ENCODE measurements at regions not wholly inside any gene's neighbourhood (a gene's known extent, or its start where the extent isn't known, plus 50 kb on each side); places are given as distances from the start of the nearest gene placed in this dataset.

DNA sequence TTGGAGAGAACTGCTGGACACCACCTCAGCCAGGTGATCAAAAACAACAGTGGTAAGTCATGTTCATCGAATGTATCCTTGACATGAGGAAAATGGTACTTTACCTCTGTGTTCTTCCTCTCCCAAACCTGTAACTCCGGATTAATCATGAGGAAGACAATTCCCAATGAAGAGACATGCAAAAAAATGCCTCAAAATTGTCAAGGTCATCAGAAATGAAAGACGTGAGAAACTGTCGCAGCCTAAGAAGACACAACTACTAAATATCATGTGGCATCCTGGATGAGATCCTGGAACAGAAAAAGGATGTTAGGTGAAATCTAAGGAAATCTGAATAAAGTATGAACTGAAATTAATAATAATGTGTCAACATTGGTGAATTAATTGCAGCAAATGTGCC is 178.4 kb downstream of the LACC1 start:
- TF ChIP-seq, protein P1, sequence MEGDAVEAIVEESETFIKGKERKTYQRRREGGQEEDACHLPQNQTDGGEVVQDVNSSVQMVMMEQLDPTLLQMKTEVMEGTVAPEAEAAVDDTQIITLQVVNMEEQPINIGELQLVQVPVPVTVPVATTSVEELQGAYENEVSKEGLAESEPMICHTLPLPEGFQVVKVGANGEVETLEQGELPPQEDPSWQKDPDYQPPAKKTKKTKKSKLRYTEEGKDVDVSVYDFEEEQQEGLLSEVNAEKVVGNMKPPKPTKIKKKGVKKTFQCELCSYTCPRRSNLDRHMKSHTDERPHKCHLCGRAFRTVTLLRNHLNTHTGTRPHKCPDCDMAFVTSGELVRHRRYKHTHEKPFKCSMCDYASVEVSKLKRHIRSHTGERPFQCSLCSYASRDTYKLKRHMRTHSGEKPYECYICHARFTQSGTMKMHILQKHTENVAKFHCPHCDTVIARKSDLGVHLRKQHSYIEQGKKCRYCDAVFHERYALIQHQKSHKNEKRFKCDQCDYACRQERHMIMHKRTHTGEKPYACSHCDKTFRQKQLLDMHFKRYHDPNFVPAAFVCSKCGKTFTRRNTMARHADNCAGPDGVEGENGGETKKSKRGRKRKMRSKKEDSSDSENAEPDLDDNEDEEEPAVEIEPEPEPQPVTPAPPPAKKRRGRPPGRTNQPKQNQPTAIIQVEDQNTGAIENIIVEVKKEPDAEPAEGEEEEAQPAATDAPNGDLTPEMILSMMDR (IDR thresholded peaks at IDR 0.05), result no peak
- no peak for TF ChIP-seq ZFX (IDR thresholded peaks at IDR 0.05; ENCODE audit: borderline replicate concordance)
- no peak overlapping the region for H3K27ac ChIP-seq

DNA sequence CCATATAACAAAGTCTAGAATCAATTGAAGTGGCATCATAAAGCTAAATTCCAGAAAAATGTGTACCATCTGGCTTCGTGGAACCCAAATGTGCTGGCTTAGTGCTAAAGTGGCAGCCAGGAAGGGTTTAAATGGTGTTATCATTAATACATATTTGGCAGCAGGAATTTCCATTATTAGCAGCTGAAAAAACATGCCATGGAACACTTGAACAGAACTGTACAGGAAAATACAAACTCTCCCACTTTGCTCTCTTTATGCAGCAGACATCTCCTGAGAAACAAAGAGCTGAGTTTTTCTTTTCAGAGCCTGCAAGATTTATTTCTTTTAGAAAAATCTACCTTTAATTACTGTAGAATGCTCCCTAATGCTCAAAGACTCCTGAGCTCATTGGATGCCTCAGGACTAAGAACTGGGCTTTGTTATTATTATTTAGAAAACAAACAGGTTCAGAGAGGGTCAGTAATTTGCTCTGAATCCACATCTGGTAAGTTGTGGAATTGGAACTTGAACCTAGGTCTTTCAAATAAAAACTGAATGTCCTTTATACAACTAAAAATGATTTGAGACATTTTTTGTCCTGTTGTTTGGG is 179.0 kb downstream of the LACC1 start:
- H3K27ac ChIP-seq, result no peak overlapping the region
- TF ChIP-seq, protein P1 (IDR thresholded peaks at IDR 0.05), result no peak
- TF ChIP-seq ZFX (IDR thresholded peaks at IDR 0.05; ENCODE audit: borderline replicate concordance), result no peak

DNA sequence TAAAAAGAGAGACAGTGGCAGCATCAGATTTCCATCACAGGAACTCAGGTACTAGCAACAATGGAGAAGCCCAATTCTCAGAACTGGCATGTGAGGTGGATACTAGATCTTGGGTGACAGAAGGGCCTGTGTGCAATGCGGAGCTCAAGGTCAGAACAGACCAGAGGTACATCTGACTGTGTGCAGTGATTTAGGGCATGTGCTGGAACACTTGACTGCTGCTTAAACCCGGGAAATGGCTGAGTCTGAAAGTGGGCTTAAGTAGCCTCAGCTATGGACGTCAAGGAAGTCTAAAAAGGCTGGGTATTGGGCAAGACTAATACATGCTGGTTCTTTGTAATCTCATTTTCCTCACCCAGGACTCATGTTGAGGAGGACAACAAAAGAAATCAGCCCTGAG is 182.2 kb downstream of the LACC1 start:
- no peak overlapping the region for H3K27ac ChIP-seq
- no peak for TF ChIP-seq ZFX (IDR thresholded peaks at IDR 0.05; ENCODE audit: borderline replicate concordance)
- TF ChIP-seq, protein P1 (IDR thresholded peaks at IDR 0.05), result no peak

DNA sequence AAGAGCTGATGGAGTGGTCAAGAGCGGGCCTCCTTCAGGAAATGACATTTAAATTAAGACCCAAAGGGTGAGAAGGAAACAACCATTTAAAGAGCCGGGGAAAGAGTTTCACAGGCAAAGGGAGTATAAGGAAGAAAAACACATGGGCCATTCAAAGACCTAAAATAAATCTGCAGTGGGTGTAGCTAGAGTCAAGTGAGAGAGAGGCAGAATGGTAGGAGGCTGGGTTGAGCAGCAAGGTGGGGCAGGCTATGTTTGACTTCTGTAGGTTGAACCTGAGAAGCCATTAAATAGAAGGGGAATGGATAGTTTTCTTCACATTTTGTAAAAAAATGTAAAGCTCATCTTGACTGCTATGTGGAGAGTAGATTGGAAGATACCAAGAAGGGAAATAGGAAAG is 183.8 kb downstream of the LACC1 start:
- TF ChIP-seq ZFX (IDR thresholded peaks at IDR 0.05; ENCODE audit: borderline replicate concordance), result no peak
- TF ChIP-seq, protein P1 (IDR thresholded peaks at IDR 0.05), result no peak
- no peak overlapping the region for H3K27ac ChIP-seq

DNA sequence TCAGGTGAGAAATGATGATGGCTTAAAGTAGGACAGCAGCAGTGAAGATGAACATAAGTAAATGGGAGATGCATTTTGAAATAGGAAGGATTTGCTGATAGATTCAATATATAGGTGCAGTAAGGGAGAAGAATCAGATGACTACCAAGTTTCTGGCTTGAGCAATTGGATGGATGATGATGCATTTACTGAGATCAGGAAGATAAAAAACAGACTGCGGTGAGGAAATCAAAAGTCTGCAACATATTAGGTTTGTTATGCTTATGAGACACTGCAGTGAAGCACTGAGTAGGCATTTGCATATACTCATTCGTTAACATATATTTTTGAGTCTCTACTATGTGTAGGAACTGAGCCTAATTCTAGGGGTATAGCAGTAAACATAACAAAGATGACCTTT is 184.2 kb downstream of the LACC1 start:
- TF ChIP-seq, protein P1 (IDR thresholded peaks at IDR 0.05), result no peak
- TF ChIP-seq ZFX (IDR thresholded peaks at IDR 0.05; ENCODE audit: borderline replicate concordance), result no peak
- no peak overlapping the region for H3K27ac ChIP-seq

DNA sequence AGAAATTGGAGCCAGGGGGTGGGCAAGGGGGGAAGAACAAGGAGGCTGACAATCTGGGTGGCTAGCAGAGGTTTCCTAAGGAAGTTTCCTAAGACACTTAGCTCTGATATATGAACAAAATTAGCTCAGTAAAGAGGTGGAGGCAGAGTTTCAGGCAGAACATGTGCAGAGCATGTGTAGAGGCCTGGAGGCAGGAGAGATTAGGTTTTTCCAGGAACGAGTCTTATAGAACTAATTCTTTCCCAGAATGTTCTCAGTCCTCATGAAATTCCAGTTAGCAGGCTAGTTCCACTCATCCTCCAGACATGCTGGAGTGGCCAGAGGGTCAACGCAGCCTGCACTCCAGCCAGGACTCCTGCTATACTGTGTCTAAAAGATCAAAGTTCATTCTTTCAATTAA is 184.7 kb downstream of the LACC1 start:
- TF ChIP-seq, protein P1 (IDR thresholded peaks at IDR 0.05), result no peak
- TF ChIP-seq ZFX (IDR thresholded peaks at IDR 0.05; ENCODE audit: borderline replicate concordance), result no peak
- no peak overlapping the region for H3K27ac ChIP-seq

DNA sequence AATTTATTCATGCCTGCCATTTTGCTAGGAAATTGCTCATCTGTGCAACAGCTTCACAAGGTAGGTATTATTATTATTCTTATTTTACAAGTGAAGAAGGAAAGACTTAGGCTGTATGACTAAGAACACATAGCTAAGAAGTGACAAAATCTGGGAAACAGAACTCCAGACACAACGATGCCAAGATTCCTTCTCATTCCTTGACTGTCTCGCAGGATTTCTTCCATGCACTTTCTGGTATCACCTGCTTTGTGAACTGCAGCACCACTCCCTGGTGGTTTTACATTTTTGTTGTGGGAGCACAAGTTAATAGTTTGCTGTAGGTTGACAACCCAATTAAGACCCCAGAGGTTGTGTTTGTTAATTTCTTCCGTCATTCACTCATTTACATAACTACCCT is 188.5 kb downstream of the LACC1 start:
- TF ChIP-seq ZFX (IDR thresholded peaks at IDR 0.05; ENCODE audit: borderline replicate concordance), result no peak
- TF ChIP-seq, protein P1 (IDR thresholded peaks at IDR 0.05), result no peak

More for the DNA sequence above, 188.5 kb downstream of the LACC1 start:
- H3K27ac ChIP-seq, result no peak overlapping the region

Data from 22Rv1 (cell line).